Right ventricle myocardium superior (tissue), 1 donor: ENCODE measurements at regions not wholly inside any gene's neighbourhood (a gene's known extent, or its start where the extent isn't known, plus 50 kb on each side); places are given as distances from the start of the nearest gene placed in this dataset.

Experiments used
- ATAC-seq: fragments of 200-7000 bp; cut with Tn5 transposase; one replicate; pipeline ENCODE4 v1.9.1; 2020; ENCODE audit warnings: mild to moderate bottlenecking; ENCODE audit not compliant: poor library complexity
- DNase-seq: peaks from one replicate; pipeline ENCODE4 v3.0.0-alpha.2; 2020
- intact Hi-C: fragments of 100-400 bp; cut with DNase I; formaldehyde crosslinking; loops from one replicate; pipeline ENCODE4 v1.11.2; 2022
- donor health status: DM: no; HTN: yes; CAD: no; lungs with severe emphysema.

DNA sequence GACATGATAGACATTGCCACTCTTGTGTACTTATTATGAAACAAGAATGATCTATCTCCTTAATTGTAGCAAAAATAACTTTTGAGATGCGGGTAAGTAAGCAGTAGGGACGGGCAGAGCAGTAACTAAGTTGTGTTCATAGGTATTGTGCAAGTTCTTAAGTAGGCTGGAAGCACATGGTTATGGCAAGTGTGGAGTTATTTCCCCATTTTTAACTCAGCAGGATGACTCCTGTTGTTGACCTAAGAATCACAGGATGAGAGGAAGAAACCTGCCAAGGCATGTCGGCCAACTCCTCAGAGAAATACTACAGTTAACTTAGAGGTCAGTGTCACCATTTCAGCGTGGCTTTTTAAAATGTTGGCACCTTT is 51.1 kb upstream of the FN1 start:
- intact Hi-C loops = no loop called here
- ATAC-seq (no peak), DNase-seq (no peak)

DNA sequence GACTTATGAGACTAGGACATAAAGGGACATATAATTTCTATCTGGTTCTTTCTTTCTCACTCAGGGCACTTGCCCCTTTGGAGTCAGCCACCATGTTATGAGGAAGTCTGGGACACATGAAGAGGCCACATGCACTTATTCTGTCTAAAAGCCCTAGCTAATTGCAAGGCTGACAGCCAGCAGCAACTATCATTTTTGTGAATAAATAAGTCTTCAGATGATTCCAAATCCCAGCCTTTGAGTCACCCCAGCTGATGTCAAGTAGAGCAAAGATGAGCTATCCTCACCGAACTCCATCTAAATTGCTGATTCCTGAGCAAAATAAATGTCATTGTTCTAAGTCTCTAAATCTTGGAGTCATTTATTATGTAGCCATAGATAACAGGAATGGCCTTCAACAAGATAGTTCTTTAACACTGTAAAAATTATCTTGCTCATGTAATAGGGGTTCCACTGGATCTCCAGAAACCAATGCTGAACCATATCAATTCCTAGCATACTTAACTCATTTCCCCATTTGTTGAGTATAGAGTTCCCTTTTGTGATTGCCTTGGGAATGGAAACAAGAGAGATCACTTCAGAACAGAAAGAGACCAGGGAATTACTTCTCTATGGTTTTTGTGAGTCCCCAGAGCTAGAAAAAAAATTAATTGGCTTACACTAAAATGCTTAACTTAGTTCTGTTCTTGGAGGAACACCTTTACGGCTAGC is 50.6 kb upstream of the FN1 start:
- intact Hi-C loops = no loop called here
- DNase-seq (no peak), ATAC-seq (no peak)
